Ishikawa (cell line): ENCODE measurements at regions not wholly inside any gene's neighbourhood (a gene's known extent, or its start where the extent isn't known, plus 50 kb on each side); places are given as distances from the start of the nearest gene placed in this dataset.

Experiments
- CEBPB ChIP-seq: IDR thresholded peaks from 2 replicates; pipeline ENCODE4 v1.6.1; 2012
- CREB1 ChIP-seq: IDR thresholded peaks from 2 replicates; pipeline ENCODE4 v1.6.1; 2012; ENCODE audit warnings: low read depth
- EGR1 ChIP-seq: IDR thresholded peaks from 2 replicates; pipeline ENCODE4 v1.6.1; 2012
- EP300 ChIP-seq: IDR thresholded peaks from 2 replicates; pipeline ENCODE4 v1.6.1; 2012; ENCODE audit warnings: borderline replicate concordance
- MAX ChIP-seq: IDR thresholded peaks from 2 replicates; pipeline ENCODE4 v1.6.1; 2012
- NFIC ChIP-seq: IDR thresholded peaks from 2 replicates; pipeline ENCODE4 v1.6.1; 2012
- RAD21 ChIP-seq: IDR thresholded peaks from 2 replicates; pipeline ENCODE4 v1.6.1; 2012; ENCODE audit warnings: low read depth
- TAF1 ChIP-seq: IDR thresholded peaks from 2 replicates; pipeline ENCODE4 v1.6.1; 2012; ENCODE audit warnings: low read depth, mild to moderate bottlenecking
- TCF12 ChIP-seq: IDR thresholded peaks from 2 replicates; pipeline ENCODE4 v1.6.1; 2012; ENCODE audit warnings: low read depth
- TEAD4 ChIP-seq: IDR thresholded peaks from 2 replicates; pipeline ENCODE4 v1.6.1; 2012
- USF1 ChIP-seq: IDR thresholded peaks from 2 replicates; pipeline ENCODE4 v1.6.1; 2012
- YY1 ChIP-seq: IDR thresholded peaks from 2 replicates; pipeline ENCODE4 v1.6.1; 2012; ENCODE audit warnings: low read depth
- ZBTB7A ChIP-seq: IDR thresholded peaks from 2 replicates; pipeline ENCODE4 v1.6.1; 2012; ENCODE audit warnings: low read depth
- TF ChIP-seq, protein P1 (sequence below): IDR thresholded peaks from 2 replicates; pipeline ENCODE4 v1.6.1; 2012; ENCODE audit warnings: low read depth, mild to moderate bottlenecking

GRCh38 chr6:56356426-56356825 lies 109.0 kb upstream of the COL21A1 start:
- no peak for TF ChIP-seq MAX
- TF ChIP-seq EGR1, result no peak
- no peak for TF ChIP-seq EP300
- TF ChIP-seq TAF1, result no peak
- no peak for TF ChIP-seq YY1
- TF ChIP-seq CEBPB, result no peak
- no peak for TF ChIP-seq USF1
- no peak for TF ChIP-seq NFIC
- no peak for TF ChIP-seq ZBTB7A
- TF ChIP-seq, protein P1, sequence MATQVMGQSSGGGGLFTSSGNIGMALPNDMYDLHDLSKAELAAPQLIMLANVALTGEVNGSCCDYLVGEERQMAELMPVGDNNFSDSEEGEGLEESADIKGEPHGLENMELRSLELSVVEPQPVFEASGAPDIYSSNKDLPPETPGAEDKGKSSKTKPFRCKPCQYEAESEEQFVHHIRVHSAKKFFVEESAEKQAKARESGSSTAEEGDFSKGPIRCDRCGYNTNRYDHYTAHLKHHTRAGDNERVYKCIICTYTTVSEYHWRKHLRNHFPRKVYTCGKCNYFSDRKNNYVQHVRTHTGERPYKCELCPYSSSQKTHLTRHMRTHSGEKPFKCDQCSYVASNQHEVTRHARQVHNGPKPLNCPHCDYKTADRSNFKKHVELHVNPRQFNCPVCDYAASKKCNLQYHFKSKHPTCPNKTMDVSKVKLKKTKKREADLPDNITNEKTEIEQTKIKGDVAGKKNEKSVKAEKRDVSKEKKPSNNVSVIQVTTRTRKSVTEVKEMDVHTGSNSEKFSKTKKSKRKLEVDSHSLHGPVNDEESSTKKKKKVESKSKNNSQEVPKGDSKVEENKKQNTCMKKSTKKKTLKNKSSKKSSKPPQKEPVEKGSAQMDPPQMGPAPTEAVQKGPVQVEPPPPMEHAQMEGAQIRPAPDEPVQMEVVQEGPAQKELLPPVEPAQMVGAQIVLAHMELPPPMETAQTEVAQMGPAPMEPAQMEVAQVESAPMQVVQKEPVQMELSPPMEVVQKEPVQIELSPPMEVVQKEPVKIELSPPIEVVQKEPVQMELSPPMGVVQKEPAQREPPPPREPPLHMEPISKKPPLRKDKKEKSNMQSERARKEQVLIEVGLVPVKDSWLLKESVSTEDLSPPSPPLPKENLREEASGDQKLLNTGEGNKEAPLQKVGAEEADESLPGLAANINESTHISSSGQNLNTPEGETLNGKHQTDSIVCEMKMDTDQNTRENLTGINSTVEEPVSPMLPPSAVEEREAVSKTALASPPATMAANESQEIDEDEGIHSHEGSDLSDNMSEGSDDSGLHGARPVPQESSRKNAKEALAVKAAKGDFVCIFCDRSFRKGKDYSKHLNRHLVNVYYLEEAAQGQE, result no peak
- no peak for TF ChIP-seq CREB1
- TF ChIP-seq RAD21, result no peak
- no peak for TF ChIP-seq TEAD4
- no peak for TF ChIP-seq TCF12
